ENCODE measurements at regions not wholly inside any gene's neighbourhood (a gene's known extent, or its start where the extent isn't known, plus 50 kb on each side); places are given as distances from the start of the nearest gene placed in this dataset.

DNA sequence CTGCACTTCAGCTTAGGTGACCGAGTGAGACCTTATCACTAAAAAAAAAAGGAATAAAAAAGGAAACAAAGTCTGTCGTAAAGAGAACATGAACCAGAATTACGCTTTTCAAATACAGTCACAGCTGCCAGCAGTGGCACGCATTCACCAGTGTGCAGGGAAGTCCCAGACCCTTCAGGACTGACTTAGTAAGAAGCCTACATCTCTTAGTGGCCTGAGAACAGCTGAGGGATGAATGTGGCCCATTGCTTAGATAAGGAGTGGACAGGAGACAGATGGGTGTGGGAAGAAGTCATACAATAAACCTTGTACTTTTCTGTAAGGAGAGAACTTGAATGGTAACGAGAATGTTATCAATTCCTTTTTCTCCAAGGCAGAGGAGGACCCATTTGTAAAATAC lies 178.5 kb downstream of the JCAD start (continued):
- TF ChIP-seq ZNF768 (tag by site-specific recombination; IDR thresholded peaks at IDR 0.05): no peak
- TF ChIP-seq, protein P1, sequence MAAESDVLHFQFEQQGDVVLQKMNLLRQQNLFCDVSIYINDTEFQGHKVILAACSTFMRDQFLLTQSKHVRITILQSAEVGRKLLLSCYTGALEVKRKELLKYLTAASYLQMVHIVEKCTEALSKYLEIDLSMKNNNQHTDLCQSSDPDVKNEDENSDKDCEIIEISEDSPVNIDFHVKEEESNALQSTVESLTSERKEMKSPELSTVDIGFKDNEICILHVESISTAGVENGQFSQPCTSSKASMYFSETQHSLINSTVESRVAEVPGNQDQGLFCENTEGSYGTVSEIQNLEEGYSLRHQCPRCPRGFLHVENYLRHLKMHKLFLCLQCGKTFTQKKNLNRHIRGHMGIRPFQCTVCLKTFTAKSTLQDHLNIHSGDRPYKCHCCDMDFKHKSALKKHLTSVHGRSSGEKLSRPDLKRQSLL (tag by site-specific recombination; IDR thresholded peaks at IDR 0.05): no peak
- no peak for TF ChIP-seq ZNF202 (tag by site-specific recombination; IDR thresholded peaks at IDR 0.05; ENCODE audit: borderline replicate concordance)
- TF ChIP-seq, protein P2, sequence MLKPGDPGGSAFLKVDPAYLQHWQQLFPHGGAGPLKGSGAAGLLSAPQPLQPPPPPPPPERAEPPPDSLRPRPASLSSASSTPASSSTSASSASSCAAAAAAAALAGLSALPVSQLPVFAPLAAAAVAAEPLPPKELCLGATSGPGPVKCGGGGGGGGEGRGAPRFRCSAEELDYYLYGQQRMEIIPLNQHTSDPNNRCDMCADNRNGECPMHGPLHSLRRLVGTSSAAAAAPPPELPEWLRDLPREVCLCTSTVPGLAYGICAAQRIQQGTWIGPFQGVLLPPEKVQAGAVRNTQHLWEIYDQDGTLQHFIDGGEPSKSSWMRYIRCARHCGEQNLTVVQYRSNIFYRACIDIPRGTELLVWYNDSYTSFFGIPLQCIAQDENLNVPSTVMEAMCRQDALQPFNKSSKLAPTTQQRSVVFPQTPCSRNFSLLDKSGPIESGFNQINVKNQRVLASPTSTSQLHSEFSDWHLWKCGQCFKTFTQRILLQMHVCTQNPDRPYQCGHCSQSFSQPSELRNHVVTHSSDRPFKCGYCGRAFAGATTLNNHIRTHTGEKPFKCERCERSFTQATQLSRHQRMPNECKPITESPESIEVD (tag by site-specific recombination; IDR thresholded peaks at IDR 0.05): no peak
- TF ChIP-seq ZNF580 (tag by site-specific recombination; IDR thresholded peaks at IDR 0.05): no peak
- no peak for TF ChIP-seq BCL11A (tag by site-specific recombination; IDR thresholded peaks at IDR 0.05; ENCODE audit: low read depth)
- no peak for TF ChIP-seq WT1 (tag by site-specific recombination; IDR thresholded peaks at IDR 0.05)
- TF ChIP-seq ZNF223 (tag by site-specific recombination; IDR thresholded peaks at IDR 0.05): no peak
- TF ChIP-seq, protein P3, sequence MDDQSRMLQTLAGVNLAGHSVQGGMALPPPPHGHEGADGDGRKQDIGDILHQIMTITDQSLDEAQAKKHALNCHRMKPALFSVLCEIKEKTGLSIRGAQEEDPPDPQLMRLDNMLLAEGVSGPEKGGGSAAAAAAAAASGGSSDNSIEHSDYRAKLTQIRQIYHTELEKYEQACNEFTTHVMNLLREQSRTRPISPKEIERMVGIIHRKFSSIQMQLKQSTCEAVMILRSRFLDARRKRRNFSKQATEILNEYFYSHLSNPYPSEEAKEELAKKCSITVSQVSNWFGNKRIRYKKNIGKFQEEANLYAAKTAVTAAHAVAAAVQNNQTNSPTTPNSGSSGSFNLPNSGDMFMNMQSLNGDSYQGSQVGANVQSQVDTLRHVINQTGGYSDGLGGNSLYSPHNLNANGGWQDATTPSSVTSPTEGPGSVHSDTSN (CRISPR knock-in tag; IDR thresholded peaks at IDR 0.05): no peak

DNA sequence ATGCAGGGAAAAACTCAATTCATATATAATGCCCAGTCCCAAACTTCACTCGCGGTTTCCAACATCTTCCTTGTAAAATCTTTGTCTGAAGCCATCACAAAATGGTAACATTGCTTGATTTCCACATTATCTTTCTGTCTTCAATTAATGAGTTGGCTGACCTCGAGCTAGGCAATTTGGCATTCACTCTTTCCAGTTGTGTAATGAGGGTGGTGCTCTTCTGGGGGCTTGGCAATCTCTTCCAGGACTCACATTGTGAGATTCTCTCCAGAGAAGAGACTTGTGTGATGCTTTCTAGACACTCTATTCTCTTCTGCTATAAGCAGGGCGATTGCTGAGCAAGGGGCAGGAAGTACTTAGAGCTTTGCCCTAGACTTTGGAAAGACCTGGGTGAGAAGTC lies 179.5 kb downstream of the JCAD start:
- CTCF ChIA-PET: no interaction called here
- no peaks in the 10 kb centered on the region for H3K9me3 ChIP-seq (ENCODE audit: control insufficient read depth, insufficient read depth, low read depth, low read length)
- H3K27ac ChIP-seq (ENCODE audit: extremely low read depth, low read depth, low read length): no peak overlapping the region
- no peaks in the 10 kb centered on the region for H3K4me1 ChIP-seq (ENCODE audit: control insufficient read depth, insufficient read depth, low read length)
- POLR2A ChIA-PET: no interaction called here
- no peaks in the 10 kb centered on the region for H3K36me3 ChIP-seq (ENCODE audit: control insufficient read depth in 2 of 2, insufficient read depth in 1 of 2, low read length in 2 of 2)
- H3K4me3 ChIP-seq (ENCODE audit: low read depth, low read length): no peak overlapping the region
- TF ChIP-seq HOXD13 (CRISPR knock-in tag; IDR thresholded peaks at IDR 0.05; ENCODE audit: borderline replicate concordance) (no peak), GFI1B (tag by site-specific recombination; IDR thresholded peaks at IDR 0.05) (no peak), ZNF514 (tag by site-specific recombination; IDR thresholded peaks at IDR 0.05) (no peak), MYNN (tag by site-specific recombination; IDR thresholded peaks at IDR 0.05; ENCODE audit: borderline replicate concordance) (no peak), ZBTB20 (tag by site-specific recombination; IDR thresholded peaks at IDR 0.05) (no peak), ZNF114 (tag by site-specific recombination; IDR thresholded peaks at IDR 0.05) (no peak), MEIS1 (CRISPR knock-in tag; IDR thresholded peaks at IDR 0.05; ENCODE audit: borderline replicate concordance) (no peak), MZF1 (tag by site-specific recombination; IDR thresholded peaks at IDR 0.05; ENCODE audit: borderline replicate concordance) (no peak), SP3 (tag by site-specific recombination; IDR thresholded peaks at IDR 0.05) (no peak), ZNF510 (tag by site-specific recombination; IDR thresholded peaks at IDR 0.05; ENCODE audit: insufficient replicate concordance) (no peak), ZNF274 (IDR thresholded peaks at IDR 0.05; ENCODE audit: low read length) (no peak), ZNF274 (tag by site-specific recombination; IDR thresholded peaks at IDR 0.05; ENCODE audit: borderline replicate concordance) (no peak), ZFP41 (tag by site-specific recombination; IDR thresholded peaks at IDR 0.05; ENCODE audit: borderline replicate concordance) (no peak), OSR2 (tag by site-specific recombination; IDR thresholded peaks at IDR 0.05) (no peak), TCF7L2 (IDR thresholded peaks at IDR 0.05; ENCODE audit: borderline replicate concordance, low read depth, low read length) (no peak), ZNF26 (tag by site-specific recombination; IDR thresholded peaks at IDR 0.05) (no peak)
- TF ChIP-seq, protein P4, sequence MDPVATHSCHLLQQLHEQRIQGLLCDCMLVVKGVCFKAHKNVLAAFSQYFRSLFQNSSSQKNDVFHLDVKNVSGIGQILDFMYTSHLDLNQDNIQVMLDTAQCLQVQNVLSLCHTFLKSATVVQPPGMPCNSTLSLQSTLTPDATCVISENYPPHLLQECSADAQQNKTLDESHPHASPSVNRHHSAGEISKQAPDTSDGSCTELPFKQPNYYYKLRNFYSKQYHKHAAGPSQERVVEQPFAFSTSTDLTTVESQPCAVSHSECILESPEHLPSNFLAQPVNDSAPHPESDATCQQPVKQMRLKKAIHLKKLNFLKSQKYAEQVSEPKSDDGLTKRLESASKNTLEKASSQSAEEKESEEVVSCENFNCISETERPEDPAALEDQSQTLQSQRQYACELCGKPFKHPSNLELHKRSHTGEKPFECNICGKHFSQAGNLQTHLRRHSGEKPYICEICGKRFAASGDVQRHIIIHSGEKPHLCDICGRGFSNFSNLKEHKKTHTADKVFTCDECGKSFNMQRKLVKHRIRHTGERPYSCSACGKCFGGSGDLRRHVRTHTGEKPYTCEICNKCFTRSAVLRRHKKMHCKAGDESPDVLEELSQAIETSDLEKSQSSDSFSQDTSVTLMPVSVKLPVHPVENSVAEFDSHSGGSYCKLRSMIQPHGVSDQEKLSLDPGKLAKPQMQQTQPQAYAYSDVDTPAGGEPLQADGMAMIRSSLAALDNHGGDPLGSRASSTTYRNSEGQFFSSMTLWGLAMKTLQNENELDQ (tag by site-specific recombination; IDR thresholded peaks at IDR 0.05; ENCODE audit: low read depth): no peak
- TF ChIP-seq, protein P5, sequence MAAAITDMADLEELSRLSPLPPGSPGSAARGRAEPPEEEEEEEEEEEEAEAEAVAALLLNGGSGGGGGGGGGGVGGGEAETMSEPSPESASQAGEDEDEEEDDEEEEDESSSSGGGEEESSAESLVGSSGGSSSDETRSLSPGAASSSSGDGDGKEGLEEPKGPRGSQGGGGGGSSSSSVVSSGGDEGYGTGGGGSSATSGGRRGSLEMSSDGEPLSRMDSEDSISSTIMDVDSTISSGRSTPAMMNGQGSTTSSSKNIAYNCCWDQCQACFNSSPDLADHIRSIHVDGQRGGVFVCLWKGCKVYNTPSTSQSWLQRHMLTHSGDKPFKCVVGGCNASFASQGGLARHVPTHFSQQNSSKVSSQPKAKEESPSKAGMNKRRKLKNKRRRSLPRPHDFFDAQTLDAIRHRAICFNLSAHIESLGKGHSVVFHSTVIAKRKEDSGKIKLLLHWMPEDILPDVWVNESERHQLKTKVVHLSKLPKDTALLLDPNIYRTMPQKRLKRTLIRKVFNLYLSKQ (tag by site-specific recombination; IDR thresholded peaks at IDR 0.05; ENCODE audit: borderline replicate concordance): no peak
